Type B pancreatic cell (in vitro differentiated cells): ENCODE measurements at regions not wholly inside any gene's neighbourhood (a gene's known extent, or its start where the extent isn't known, plus 50 kb on each side); places are given as distances from the start of the nearest gene placed in this dataset.
A peak's percentile ranks its signal among the peaks of the same experiment; 100 is the strongest.

ENCODE experiments used
- DNase-seq: peaks from one replicate; pipeline ENCODE4 v3.0.0; 2021; ENCODE audit warnings: mixed read lengths; ENCODE audit not compliant: unreplicated experiment; ENCODE audit errors: extremely low spot score
- H3K27ac Mint-ChIP-seq: 2 replicates; pipeline ENCODE4 v1.8.0; 2021; ENCODE audit warnings: mild to moderate bottlenecking, mixed read lengths
- H3K27me3 Mint-ChIP-seq: 2 replicates; pipeline ENCODE4 v1.8.0; 2021; ENCODE audit warnings: mixed read lengths
- H3K36me3 Mint-ChIP-seq: 2 replicates; pipeline ENCODE4 v1.8.0; 2021; ENCODE audit warnings: mixed read lengths
- H3K4me1 Mint-ChIP-seq: one replicate; pipeline ENCODE4 v1.8.0; 2021; ENCODE audit warnings: mixed read lengths; ENCODE audit not compliant: unreplicated experiment
- H3K4me3 Mint-ChIP-seq: 2 replicates; pipeline ENCODE4 v1.8.0; 2021; ENCODE audit warnings: mild to moderate bottlenecking, mixed read lengths
- H3K9me3 Mint-ChIP-seq: 2 replicates; pipeline ENCODE4 v1.8.0; 2021; ENCODE audit warnings: mixed read lengths
- CTCF ChIP-seq: fragments of 200-600 bp; sonication (generic); conservative IDR thresholded peaks from 2 replicates; pipeline ENCODE4 v1.5.0; 2021; ENCODE audit warnings: antibody characterized with exemption, mild to moderate bottlenecking

- no peaks in the 10 kb centered on the region for H3K36me3 Mint-ChIP-seq
- DNase-seq, result no peak
- peaks cover 10% of the 10 kb centered on the region for H3K4me1 Mint-ChIP-seq
- no peaks in the 10 kb centered on the region for H3K9me3 Mint-ChIP-seq
- H3K27ac Mint-ChIP-seq, result no peak overlapping the region
- H3K4me3 Mint-ChIP-seq, result no peak overlapping the region
- TF ChIP-seq CTCF, result no peak
- peaks cover 14% of the 10 kb centered on the region for H3K27me3 Mint-ChIP-seq
These were observed 150.1 kb upstream of the SDK2 start for GRCh38 chr17:73794336-73794735.

GRCh38 chr17:73795730-73796129, 151.5 kb upstream of the SDK2 start:
- DNase-seq, result no peak
- Mint-ChIP-seq H3K4me3 (no peak overlapping the region), H3K4me1 (peaks cover 10% of the 10 kb centered on the region), H3K27ac (no peak overlapping the region), H3K36me3 (no peaks in the 10 kb centered on the region), H3K27me3 (peaks cover 15% of the 10 kb centered on the region), H3K9me3 (no peaks in the 10 kb centered on the region)
- TF ChIP-seq CTCF, result no peak

GRCh38 chr17:73797594-73798110, 153.4 kb upstream of the SDK2 start:
- no peak for DNase-seq
- no peak for TF ChIP-seq CTCF
- H3K27ac Mint-ChIP-seq, result no peak overlapping the region
- H3K4me3 Mint-ChIP-seq, result no peak overlapping the region
- no peaks in the 10 kb centered on the region for H3K9me3 Mint-ChIP-seq
- peaks cover 10% of the 10 kb centered on the region for H3K4me1 Mint-ChIP-seq
- H3K27me3 Mint-ChIP-seq, result peaks cover 18% of the 10 kb centered on the region
- H3K36me3 Mint-ChIP-seq, result no peaks in the 10 kb centered on the region

- DNase-seq, result no peak
- Mint-ChIP-seq H3K27me3 (peaks cover 19% of the 10 kb centered on the region), H3K4me1 (peaks cover 10% of the 10 kb centered on the region), H3K27ac (no peak overlapping the region), H3K36me3 (no peaks in the 10 kb centered on the region), H3K4me3 (peak overlapping the region; percentile 7), H3K9me3 (no peaks in the 10 kb centered on the region)
- TF ChIP-seq CTCF, result no peak
These were observed 154.0 kb upstream of the SDK2 start for GRCh38 chr17:73798111-73798748.

- no peaks in the 10 kb centered on the region for H3K9me3 Mint-ChIP-seq
- H3K36me3 Mint-ChIP-seq, result no peaks in the 10 kb centered on the region
- H3K27me3 Mint-ChIP-seq, result peaks cover 15% of the 10 kb centered on the region
These were observed 154.9 kb upstream of the SDK2 start for GRCh38 chr17:73799096-73799495.

More at GRCh38 chr17:73799096-73799495, 154.9 kb upstream of the SDK2 start:
- TF ChIP-seq CTCF, result no peak
- H3K27ac Mint-ChIP-seq, result no peak overlapping the region
- no peak for DNase-seq
- H3K4me3 Mint-ChIP-seq, result no peak overlapping the region
- H3K4me1 Mint-ChIP-seq, result peaks cover 10% of the 10 kb centered on the region
